GM19438 (cell line): ENCODE measurements at regions not wholly inside any gene's neighbourhood (a gene's known extent, or its start where the extent isn't known, plus 50 kb on each side); places are given as distances from the start of the nearest gene placed in this dataset.
"Not testable (repeated sequence)": the region's sequence is repeated elsewhere in the genome, so short reads cannot be mapped to it uniquely, and the experiment has no call there.

ENCODE experiments used
- ATAC-seq: cut with Tn5 transposase; IDR thresholded peaks from one replicate; pipeline ENCODE4 v1.9.1; 2021; ENCODE audit warnings: low read depth; ENCODE audit not compliant: unreplicated experiment

- no peak for ATAC-seq
Observed at GRCh38 chr6:164749221-164750064, 560.0 kb downstream of the C6orf118 start.

- ATAC-seq: no peak
Observed at GRCh38 chr6:164744301-164744700, 565.1 kb downstream of the C6orf118 start.

GRCh38 chr6:164741938-164742451 is 567.4 kb downstream of the C6orf118 start:
- no peak for ATAC-seq

GRCh38 chr6:164736090-164736489 is 573.3 kb downstream of the C6orf118 start:
- not testable (repeated sequence) for ATAC-seq

- no peak for ATAC-seq
Observed at GRCh38 chr6:164731539-164731938, 577.9 kb downstream of the C6orf118 start.

GRCh38 chr6:164721460-164721859 is 587.9 kb downstream of the C6orf118 start:
- no peak for ATAC-seq

- no peak for ATAC-seq
Observed at GRCh38 chr6:164700497-164700896, 608.9 kb downstream of the C6orf118 start.

GRCh38 chr6:164695896-164696295 is 613.5 kb downstream of the C6orf118 start:
- no peak for ATAC-seq

GRCh38 chr6:164694386-164694785 is 615.0 kb downstream of the C6orf118 start:
- ATAC-seq: no peak

GRCh38 chr6:164693944-164694343 is 615.5 kb downstream of the C6orf118 start:
- ATAC-seq: no peak

- no peak for ATAC-seq
Observed at GRCh38 chr6:164692772-164693510, 616.5 kb downstream of the C6orf118 start.

GRCh38 chr6:164690702-164691500 is 618.5 kb downstream of the C6orf118 start:
- no peak for ATAC-seq

GRCh38 chr6:164690241-164690640 is 619.2 kb downstream of the C6orf118 start:
- ATAC-seq: no peak

- no peak for ATAC-seq
Observed at GRCh38 chr6:164665328-164665727, 644.1 kb downstream of the C6orf118 start.

- no peak for ATAC-seq
Observed at GRCh38 chr6:164663634-164664033, 645.8 kb downstream of the C6orf118 start.

- no peak for ATAC-seq
Observed at GRCh38 chr6:164661716-164662115, 647.7 kb downstream of the C6orf118 start.

- no peak for ATAC-seq
Observed at GRCh38 chr6:164660781-164661180, 648.6 kb downstream of the C6orf118 start.

GRCh38 chr6:164640956-164641355 is 668.4 kb downstream of the C6orf118 start:
- ATAC-seq: no peak

- ATAC-seq: no peak
Observed at GRCh38 chr6:164628302-164628931, 681.0 kb downstream of the C6orf118 start.

- ATAC-seq: no peak
Observed at GRCh38 chr6:164616917-164617524, 692.4 kb downstream of the C6orf118 start.
